Osteocyte (in vitro differentiated cells): ENCODE measurements at regions not wholly inside any gene's neighbourhood (a gene's known extent, or its start where the extent isn't known, plus 50 kb on each side); places are given as distances from the start of the nearest gene placed in this dataset.

Experiments
- DNase-seq: peaks from one replicate; pipeline ENCODE4 v3.0.0; 2021; ENCODE audit warnings: mixed read lengths; ENCODE audit not compliant: unreplicated experiment; ENCODE audit errors: extremely low spot score
- H3K27ac Mint-ChIP-seq: one replicate; pipeline ENCODE4 v1.8.0; 2021; ENCODE audit warnings: mild to moderate bottlenecking, mixed read lengths; ENCODE audit not compliant: unreplicated experiment
- H3K27me3 Mint-ChIP-seq: one replicate; pipeline ENCODE4 v1.8.0; 2021; ENCODE audit warnings: mixed read lengths; ENCODE audit not compliant: unreplicated experiment
- H3K36me3 Mint-ChIP-seq: one replicate; pipeline ENCODE4 v1.8.0; 2021; ENCODE audit warnings: mixed read lengths; ENCODE audit not compliant: unreplicated experiment
- H3K4me1 Mint-ChIP-seq: one replicate; pipeline ENCODE4 v1.8.0; 2021; ENCODE audit warnings: mixed read lengths; ENCODE audit not compliant: unreplicated experiment
- H3K4me3 Mint-ChIP-seq: one replicate; pipeline ENCODE4 v1.8.0; 2021; ENCODE audit warnings: mild to moderate bottlenecking, moderate library complexity, mixed read lengths; ENCODE audit not compliant: unreplicated experiment
- H3K9me3 Mint-ChIP-seq: one replicate; pipeline ENCODE4 v1.8.0; 2021; ENCODE audit warnings: mixed read lengths; ENCODE audit not compliant: unreplicated experiment
- CTCF ChIP-seq: fragments of 200-600 bp; sonication (generic); IDR thresholded peaks from 2 replicates; pipeline ENCODE4 v1.5.0; 2021; ENCODE audit warnings: antibody characterized with exemption, mild to moderate bottlenecking, moderate library complexity

GRCh38 chr20:23246717-23247664 is 103.6 kb upstream of the NXT1 start:
- no peaks in the 10 kb centered on the region for H3K9me3 Mint-ChIP-seq
- H3K4me1 Mint-ChIP-seq = peaks cover 19% of the 10 kb centered on the region
- H3K36me3 Mint-ChIP-seq = no peaks in the 10 kb centered on the region
- no peak for TF ChIP-seq CTCF
- H3K27me3 Mint-ChIP-seq = peaks cover 3% of the 10 kb centered on the region
- no peak for DNase-seq
- no peak overlapping the region for H3K4me3 Mint-ChIP-seq
- H3K27ac Mint-ChIP-seq = no peak overlapping the region

- peaks cover 19% of the 10 kb centered on the region for H3K4me1 Mint-ChIP-seq
- H3K9me3 Mint-ChIP-seq = no peaks in the 10 kb centered on the region
- H3K36me3 Mint-ChIP-seq = no peaks in the 10 kb centered on the region
- H3K27ac Mint-ChIP-seq = no peak overlapping the region
- peak; percentile 76 for DNase-seq
- no peak overlapping the region for H3K4me3 Mint-ChIP-seq
- TF ChIP-seq CTCF = peak; percentile 58
- H3K27me3 Mint-ChIP-seq = peaks cover 3% of the 10 kb centered on the region
These were observed 104.9 kb upstream of the NXT1 start for GRCh38 chr20:23245553-23246181.

GRCh38 chr20:23244916-23245552 is 105.6 kb upstream of the NXT1 start:
- peaks cover 19% of the 10 kb centered on the region for H3K4me1 Mint-ChIP-seq
- no peak for TF ChIP-seq CTCF
- H3K4me3 Mint-ChIP-seq = no peak overlapping the region
- H3K27me3 Mint-ChIP-seq = peaks cover 3% of the 10 kb centered on the region
- no peak for DNase-seq
- no peaks in the 10 kb centered on the region for H3K9me3 Mint-ChIP-seq
- H3K27ac Mint-ChIP-seq = no peak overlapping the region
- no peaks in the 10 kb centered on the region for H3K36me3 Mint-ChIP-seq

GRCh38 chr20:23244156-23244915 is 106.3 kb upstream of the NXT1 start:
- Mint-ChIP-seq H3K27me3 (peaks cover 6% of the 10 kb centered on the region), H3K4me3 (no peak overlapping the region), H3K27ac (no peak overlapping the region), H3K36me3 (no peaks in the 10 kb centered on the region), H3K9me3 (peaks cover 6% of the 10 kb centered on the region), H3K4me1 (peaks cover 17% of the 10 kb centered on the region)
- no peak for TF ChIP-seq CTCF
- DNase-seq = peak; percentile 80
